Ascending aorta (tissue), 2 donors: ENCODE measurements at regions not wholly inside any gene's neighbourhood (a gene's known extent, or its start where the extent isn't known, plus 50 kb on each side); places are given as distances from the start of the nearest gene placed in this dataset.

ENCODE experiments used
- DNase-seq, 2 donors: peaks; one replicate each; pipeline ENCODE4 v3.0.0-alpha.2; 2019; ENCODE audit warnings: low spot score in 2 of 2
- H3K27ac ChIP-seq, 2 donors: fragments of 200-600 bp; sonication (generic); one replicate each; pipeline ENCODE4 v1.5.1; 2016 to 2017; ENCODE audit warnings: mild to moderate bottlenecking in 1 of 2
- H3K27me3 ChIP-seq: fragments of 200-600 bp; sonication (generic); one replicate; pipeline ENCODE4 v1.5.1; 2017
- H3K36me3 ChIP-seq, 2 donors: fragments of 200-600 bp; sonication (generic); one replicate each; pipeline ENCODE4 v1.5.1; 2016
- H3K4me1 ChIP-seq, 2 donors: fragments of 200-600 bp; sonication (generic); one replicate each; pipeline ENCODE4 v1.5.1; 2016 to 2017; ENCODE audit warnings: mild to moderate bottlenecking in 1 of 2
- H3K4me3 ChIP-seq, 2 donors: fragments of 200-600 bp; sonication (generic); one replicate each; pipeline ENCODE4 v1.5.1; 2016 to 2017; ENCODE audit warnings: mild to moderate bottlenecking in 1 of 2
- H3K9me3 ChIP-seq, 2 donors: fragments of 200-600 bp; sonication (generic); one replicate each; pipeline ENCODE4 v1.5.1; 2016
- intact Hi-C: fragments of 100-400 bp; cut with DNase I; formaldehyde crosslinking; loops from one replicate; pipeline ENCODE4 v1.15.1; 2023
- TF ChIP-seq, protein P1 (sequence below), 3 experiments: fragments of 200-600 bp in 2 of 3; fragments of 450-650 bp in 1 of 3; sonication (generic) in 2 of 3; IDR thresholded peaks; one replicate each; pipeline ENCODE4 v1.5.1; 2016 to 2019; ENCODE audit warnings: antibody characterized with exemption in 3 of 3, mild to moderate bottlenecking in 1 of 3, moderate library complexity in 1 of 3

DNA sequence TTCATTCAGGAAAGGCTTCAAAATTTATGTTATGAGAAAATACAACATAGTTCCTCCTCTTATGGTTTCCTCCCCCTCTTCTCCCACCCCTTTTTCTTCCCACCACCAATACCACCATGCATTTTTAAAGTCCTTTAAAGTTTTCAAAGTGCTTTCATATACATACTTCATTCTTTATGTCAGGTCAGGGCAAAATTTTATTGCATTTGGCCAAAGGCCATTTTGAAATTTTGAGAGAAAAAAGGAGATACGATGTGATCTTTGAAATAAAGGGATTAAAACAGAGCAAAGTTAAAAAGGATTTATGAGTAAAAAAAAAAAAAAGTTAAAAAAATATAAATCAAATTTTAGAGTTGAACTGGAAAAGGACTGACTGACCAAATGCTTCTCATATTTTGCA, 792.5 kb upstream of the FANCL start:
- DNase-seq: no peak
- H3K9me3 ChIP-seq: no peaks in the 10 kb centered on the region
- no peaks in the 10 kb centered on the region for H3K36me3 ChIP-seq
- TF ChIP-seq, protein P1, sequence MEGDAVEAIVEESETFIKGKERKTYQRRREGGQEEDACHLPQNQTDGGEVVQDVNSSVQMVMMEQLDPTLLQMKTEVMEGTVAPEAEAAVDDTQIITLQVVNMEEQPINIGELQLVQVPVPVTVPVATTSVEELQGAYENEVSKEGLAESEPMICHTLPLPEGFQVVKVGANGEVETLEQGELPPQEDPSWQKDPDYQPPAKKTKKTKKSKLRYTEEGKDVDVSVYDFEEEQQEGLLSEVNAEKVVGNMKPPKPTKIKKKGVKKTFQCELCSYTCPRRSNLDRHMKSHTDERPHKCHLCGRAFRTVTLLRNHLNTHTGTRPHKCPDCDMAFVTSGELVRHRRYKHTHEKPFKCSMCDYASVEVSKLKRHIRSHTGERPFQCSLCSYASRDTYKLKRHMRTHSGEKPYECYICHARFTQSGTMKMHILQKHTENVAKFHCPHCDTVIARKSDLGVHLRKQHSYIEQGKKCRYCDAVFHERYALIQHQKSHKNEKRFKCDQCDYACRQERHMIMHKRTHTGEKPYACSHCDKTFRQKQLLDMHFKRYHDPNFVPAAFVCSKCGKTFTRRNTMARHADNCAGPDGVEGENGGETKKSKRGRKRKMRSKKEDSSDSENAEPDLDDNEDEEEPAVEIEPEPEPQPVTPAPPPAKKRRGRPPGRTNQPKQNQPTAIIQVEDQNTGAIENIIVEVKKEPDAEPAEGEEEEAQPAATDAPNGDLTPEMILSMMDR (IDR thresholded peaks at IDR 0.05): no peak
- no peak overlapping the region for H3K27ac ChIP-seq
- H3K4me1 ChIP-seq: no peaks in the 10 kb centered on the region
- intact Hi-C loops: no loop called here
- no peak overlapping the region for H3K4me3 ChIP-seq
- no peaks in the 10 kb centered on the region for H3K27me3 ChIP-seq

DNA sequence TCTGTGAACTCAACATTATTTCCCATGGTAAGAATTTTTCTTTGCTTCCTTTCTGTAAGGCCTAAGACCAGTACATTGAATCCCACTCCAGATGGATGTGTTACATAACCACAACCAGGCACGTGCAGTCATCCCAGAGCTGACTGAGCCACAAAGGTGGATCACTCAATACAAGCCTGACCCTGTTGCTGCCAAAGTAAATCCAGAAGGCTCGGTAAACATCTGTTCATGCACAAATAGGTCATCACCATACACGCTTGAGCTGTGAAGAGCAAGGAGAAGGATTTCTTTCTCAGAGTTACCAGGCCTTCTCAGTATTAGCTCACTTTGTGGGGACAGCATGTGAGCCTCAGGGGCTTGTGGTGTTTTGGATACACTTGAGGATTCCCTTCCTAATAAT, 791.4 kb upstream of the FANCL start:
- TF ChIP-seq, protein P1 (IDR thresholded peaks at IDR 0.05): no peak
- Histone ChIP-seq H3K4me1 (no peaks in the 10 kb centered on the region), H3K27ac (no peak overlapping the region), H3K36me3 (no peaks in the 10 kb centered on the region), H3K4me3 (no peak overlapping the region), H3K27me3 (no peaks in the 10 kb centered on the region), H3K9me3 (no peaks in the 10 kb centered on the region)
- intact Hi-C loops: no loop called here
- no peak for DNase-seq

DNA sequence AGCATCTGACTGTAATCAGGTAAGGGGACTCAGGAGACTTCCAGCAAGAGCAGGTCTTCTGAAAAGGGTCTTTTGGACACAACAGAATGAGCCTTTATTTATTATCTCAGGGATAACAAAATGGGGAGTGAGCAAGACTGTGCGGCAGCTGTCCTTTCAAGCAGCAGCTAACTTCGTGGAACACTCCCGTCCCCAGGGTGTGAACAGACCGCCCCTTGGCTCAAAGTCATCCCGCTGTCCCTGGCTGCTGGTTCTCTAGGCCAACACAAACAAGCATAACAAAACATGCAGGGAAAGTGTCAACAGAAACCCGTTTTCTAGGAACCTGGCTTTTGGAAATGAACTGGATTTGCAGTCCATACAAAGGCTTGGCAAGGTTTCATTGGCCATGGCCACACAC, 787.9 kb upstream of the FANCL start:
- no peak for DNase-seq
- intact Hi-C loops: no loop called here
- H3K27ac ChIP-seq: no peak overlapping the region
- H3K9me3 ChIP-seq: no peaks in the 10 kb centered on the region
- H3K4me3 ChIP-seq: no peak overlapping the region
- H3K36me3 ChIP-seq: no peaks in the 10 kb centered on the region
- no peaks in the 10 kb centered on the region for H3K27me3 ChIP-seq
- TF ChIP-seq, protein P1 (IDR thresholded peaks at IDR 0.05): no peak
- H3K4me1 ChIP-seq: no peaks in the 10 kb centered on the region

DNA sequence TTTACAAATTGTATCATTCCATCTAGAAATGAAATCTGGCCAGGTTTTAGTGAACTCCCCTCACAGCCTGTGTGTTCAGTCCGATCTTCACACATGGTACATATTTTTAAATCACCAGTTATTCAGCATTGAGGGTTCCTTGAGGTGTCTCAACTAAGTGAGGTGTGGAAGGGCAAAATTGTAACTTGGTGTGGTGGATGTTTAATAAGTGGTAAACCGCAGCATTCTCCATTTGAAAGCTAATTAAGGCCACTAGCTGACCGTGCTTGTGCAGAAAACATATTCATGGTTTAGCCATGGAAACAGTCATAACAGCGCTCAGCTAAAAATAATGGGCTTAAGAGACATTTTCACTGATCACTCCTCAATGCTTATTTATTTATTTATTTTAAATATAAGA, 786.2 kb upstream of the FANCL start:
- H3K4me1 ChIP-seq: no peaks in the 10 kb centered on the region
- TF ChIP-seq, protein P1 (IDR thresholded peaks at IDR 0.05): no peak
- no peak for DNase-seq
- no peaks in the 10 kb centered on the region for H3K27me3 ChIP-seq
- H3K4me3 ChIP-seq: no peak overlapping the region
- no peak overlapping the region for H3K27ac ChIP-seq
- no peaks in the 10 kb centered on the region for H3K9me3 ChIP-seq
- H3K36me3 ChIP-seq: no peaks in the 10 kb centered on the region
- intact Hi-C loops: no loop called here

DNA sequence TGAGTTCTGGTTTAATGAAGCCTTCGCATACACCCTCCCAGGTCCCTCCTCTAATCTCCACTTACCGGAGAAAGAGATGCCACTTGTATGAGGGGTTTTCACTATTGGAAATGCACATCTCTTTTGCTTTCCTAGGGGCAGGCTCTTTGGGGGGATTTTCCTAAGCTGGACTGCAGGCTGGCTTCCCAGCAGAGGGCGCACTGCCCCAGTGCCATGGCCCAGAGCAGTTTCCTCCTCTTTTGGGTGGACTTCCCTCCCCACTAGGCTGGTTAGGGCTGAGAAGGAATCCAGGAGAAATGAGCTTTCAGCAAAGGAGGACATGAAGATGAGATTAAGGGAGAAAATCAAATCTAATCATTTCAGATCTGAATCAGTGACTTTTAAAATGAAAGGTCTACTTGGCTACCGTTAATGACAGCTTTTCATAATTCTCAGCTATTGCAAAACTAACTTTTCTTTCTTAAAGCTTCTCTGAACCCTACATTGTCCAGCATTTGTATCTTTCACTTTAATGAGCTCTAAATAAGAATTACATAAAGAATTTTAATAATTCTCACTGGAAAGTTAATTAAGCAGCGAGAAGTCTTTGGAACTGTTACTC, 784.1 kb upstream of the FANCL start:
- TF ChIP-seq, protein P1 (IDR thresholded peaks at IDR 0.05): peak in 1 of 3 experiments; percentile 20
- DNase-seq: no peak
- Histone ChIP-seq H3K27me3 (no peaks in the 10 kb centered on the region), H3K27ac (no peak overlapping the region), H3K36me3 (no peaks in the 10 kb centered on the region), H3K4me3 (no peak overlapping the region), H3K9me3 (no peaks in the 10 kb centered on the region), H3K4me1 (no peaks in the 10 kb centered on the region)
- intact Hi-C loops: no loop called here

DNA sequence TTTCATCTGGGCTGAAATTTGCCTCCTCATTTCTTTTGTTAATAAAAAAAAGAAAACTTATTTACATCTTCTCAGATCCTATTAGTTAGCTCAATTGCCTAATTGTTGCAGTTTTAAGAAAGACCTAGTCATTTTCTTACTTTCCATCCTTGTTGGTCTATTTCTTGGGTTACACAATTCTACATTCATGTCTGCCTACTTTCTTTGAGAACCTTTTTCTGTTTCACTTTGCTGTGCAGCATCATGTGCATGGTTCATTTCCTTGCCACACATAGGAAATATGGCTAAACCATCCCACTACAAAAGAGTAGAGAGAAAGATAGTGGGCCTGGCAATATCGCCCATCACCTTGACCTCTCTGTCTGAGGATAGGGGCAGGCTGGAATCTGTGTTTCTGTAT, 780.7 kb upstream of the FANCL start:
- no peaks in the 10 kb centered on the region for H3K27me3 ChIP-seq
- H3K9me3 ChIP-seq: no peaks in the 10 kb centered on the region
- no peak overlapping the region for H3K4me3 ChIP-seq
- DNase-seq: no peak
- no peaks in the 10 kb centered on the region for H3K4me1 ChIP-seq
- TF ChIP-seq, protein P1 (IDR thresholded peaks at IDR 0.05): no peak
- H3K36me3 ChIP-seq: no peaks in the 10 kb centered on the region
- H3K27ac ChIP-seq: no peak overlapping the region
- intact Hi-C loops: no loop called here
